ENCODE measurements at regions not wholly inside any gene's neighbourhood (a gene's known extent, or its start where the extent isn't known, plus 50 kb on each side); places are given as distances from the start of the nearest gene placed in this dataset.
"Not testable (repeated sequence)": the region's sequence is repeated elsewhere in the genome, so short reads cannot be mapped to it uniquely, and the experiment has no call there.

DNA sequence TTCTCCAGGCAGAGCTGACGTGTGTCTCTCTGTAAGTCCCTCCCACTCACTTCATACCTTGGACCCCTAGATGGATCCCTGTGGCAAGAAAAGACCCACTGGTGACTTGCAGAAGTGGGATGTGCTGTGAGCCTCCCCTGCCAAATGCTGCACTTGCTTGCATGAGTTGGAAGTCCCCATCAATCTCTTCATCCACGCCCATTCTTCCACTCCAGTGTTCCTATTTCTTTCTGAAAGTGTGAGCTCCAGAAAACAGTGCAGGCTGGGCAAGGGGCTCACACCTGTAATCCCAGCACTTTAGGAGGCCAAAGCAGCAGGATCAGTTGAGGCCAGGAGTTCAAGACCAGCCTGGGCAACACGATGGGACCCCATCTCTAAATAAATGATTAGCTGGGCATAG is 254.1 kb upstream of the IRF2BP2 start:
- DNase-seq (ENCODE audit: low read depth) = no peak

GRCh38 chr1:234863551-234863971 is 253.6 kb upstream of the IRF2BP2 start:
- DNase-seq (ENCODE audit: low read depth) = no peak

- no peak for DNase-seq (ENCODE audit: low read depth)
These were observed 253.1 kb upstream of the IRF2BP2 start for GRCh38 chr1:234862944-234863515.

GRCh38 chr1:234862360-234862943 is 252.5 kb upstream of the IRF2BP2 start:
- DNase-seq (ENCODE audit: low read depth) = no peak

- no peak for DNase-seq (ENCODE audit: low read depth)
These were observed 251.8 kb upstream of the IRF2BP2 start for GRCh38 chr1:234861761-234862160.

- no peak for DNase-seq (ENCODE audit: low read depth)
These were observed 251.1 kb upstream of the IRF2BP2 start for GRCh38 chr1:234861024-234861620.

- DNase-seq (ENCODE audit: low read depth) = no peak
These were observed 248.7 kb upstream of the IRF2BP2 start for GRCh38 chr1:234858722-234859121.

DNA sequence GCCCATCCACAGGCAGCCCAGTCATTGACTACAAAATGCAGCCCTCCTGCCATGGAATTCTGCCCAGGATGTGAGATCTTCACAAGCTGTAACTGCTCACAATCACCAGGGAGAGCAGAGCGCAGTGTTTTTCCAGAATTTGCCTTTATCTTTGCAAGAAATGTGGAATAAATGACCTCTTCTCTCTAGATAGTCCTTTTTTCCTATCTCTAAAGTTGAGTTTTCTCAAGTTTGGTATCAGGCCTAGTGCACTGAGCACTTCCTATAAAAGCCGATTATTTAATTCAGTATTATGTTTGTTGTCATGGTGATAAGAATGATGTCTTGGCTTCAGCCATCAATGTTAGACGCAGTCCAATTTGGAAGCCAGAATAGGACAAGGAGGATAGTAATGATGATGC is 246.9 kb upstream of the IRF2BP2 start:
- no peak for DNase-seq (ENCODE audit: low read depth)

DNA sequence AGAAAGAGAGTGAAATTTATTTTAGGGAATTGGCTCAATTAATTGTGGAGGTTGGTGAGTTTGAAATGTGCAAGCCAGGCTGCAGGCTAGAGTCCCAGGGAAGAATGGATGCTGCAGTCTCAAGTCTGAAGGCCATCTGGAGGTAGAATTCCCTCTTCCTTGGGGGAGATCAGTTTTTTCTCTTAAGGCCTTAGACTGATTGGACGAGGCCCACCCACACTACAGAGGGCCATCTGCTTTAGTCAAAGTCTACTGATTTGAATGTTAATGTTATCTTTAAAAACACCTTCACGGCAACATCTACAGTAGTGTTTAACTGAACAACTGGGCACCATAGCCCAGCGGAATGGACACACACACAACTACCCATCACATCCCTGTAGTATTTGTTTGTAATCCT is 245.9 kb upstream of the IRF2BP2 start:
- no peak for DNase-seq (ENCODE audit: low read depth)

GRCh38 chr1:234854645-234855039 is 244.7 kb upstream of the IRF2BP2 start:
- DNase-seq (ENCODE audit: low read depth) = no peak

GRCh38 chr1:234853906-234854644 is 244.1 kb upstream of the IRF2BP2 start:
- DNase-seq (ENCODE audit: low read depth) = no peak

DNA sequence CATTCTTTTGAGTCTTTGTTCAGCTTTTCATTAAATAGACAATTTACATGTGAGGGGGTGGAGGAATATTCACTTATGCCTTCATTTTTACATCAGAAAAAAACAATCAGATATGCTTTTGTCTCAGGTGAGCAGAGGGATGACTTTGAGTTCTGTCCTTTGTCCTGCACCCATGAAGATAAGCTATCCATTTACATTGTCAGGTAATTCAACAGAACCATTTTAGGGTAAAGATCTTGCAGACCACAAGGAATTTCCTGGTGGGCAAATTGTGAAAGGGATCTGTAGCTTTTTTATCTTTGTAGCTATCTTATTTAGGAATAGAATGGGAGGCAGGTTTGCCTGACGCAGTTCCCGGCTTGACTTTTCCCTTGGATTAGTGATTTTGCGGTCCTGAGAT is 242.7 kb upstream of the IRF2BP2 start:
- no peak for DNase-seq (ENCODE audit: low read depth)

DNA sequence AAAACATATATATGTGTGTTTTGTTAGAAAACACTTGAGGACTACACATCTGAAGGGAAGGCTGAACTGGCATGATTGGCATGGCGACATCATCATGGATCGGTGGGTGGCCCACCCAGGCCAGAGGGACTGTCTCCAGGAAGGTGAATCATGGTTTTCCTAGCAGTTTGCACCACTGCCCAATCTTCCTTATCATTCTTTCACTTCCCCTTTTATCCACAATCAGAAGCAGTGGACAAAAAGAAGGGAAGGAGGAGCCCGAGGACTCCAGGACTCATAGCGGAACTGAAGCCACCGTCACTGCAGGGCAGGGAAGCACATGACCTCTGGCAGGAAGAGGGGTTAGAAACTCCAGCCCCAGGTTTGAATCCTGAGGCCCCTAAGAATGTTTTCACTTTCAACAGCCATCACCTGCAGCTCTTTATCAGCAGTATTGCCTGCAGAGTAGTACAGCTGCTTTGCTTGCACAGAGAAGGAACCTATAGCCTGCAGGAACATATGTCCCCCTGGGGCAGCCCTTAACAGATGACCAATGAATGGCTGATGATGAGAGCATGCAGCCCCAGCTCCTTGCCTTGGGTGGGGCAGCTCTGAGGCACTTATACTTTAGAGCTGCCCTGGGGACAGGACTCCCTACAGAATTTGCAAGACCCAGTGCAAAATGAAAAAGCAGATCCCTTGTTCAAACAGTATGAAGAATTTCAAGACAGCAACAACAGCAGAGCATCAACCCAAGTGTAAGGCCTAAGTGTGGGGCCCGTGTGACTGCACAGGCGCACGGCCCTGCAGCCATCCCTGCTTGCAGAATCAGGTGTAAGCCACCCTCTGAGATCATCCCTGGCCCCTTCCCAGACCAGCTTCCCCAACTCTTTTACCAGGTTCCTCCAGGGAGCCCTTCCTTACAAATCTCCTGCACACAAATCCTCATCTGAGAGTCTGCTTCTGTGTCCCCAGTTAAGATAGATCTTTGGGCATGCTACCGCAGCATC is 241.8 kb upstream of the IRF2BP2 start:
- no peak for DNase-seq (ENCODE audit: low read depth)

DNA sequence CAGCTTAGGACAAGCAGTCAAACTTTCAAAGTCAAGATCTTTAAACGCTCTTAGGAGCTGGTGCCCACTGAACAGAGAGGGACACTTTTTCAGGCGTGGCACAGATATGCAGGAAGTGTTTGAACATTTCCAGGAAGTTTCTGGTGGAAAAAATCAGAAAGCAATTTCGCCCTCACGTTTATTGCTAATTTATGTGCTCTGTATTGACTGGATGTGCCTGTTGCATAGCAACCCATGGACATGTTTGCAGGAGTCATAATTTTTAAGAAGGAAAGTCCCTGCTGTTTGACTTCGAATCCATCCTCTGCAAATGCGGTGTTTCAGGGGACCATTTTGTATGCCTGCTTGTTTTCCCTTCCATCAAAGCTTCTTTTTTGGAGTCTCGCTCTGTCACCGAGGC is 239.9 kb upstream of the IRF2BP2 start:
- DNase-seq (ENCODE audit: low read depth) = no peak

DNA sequence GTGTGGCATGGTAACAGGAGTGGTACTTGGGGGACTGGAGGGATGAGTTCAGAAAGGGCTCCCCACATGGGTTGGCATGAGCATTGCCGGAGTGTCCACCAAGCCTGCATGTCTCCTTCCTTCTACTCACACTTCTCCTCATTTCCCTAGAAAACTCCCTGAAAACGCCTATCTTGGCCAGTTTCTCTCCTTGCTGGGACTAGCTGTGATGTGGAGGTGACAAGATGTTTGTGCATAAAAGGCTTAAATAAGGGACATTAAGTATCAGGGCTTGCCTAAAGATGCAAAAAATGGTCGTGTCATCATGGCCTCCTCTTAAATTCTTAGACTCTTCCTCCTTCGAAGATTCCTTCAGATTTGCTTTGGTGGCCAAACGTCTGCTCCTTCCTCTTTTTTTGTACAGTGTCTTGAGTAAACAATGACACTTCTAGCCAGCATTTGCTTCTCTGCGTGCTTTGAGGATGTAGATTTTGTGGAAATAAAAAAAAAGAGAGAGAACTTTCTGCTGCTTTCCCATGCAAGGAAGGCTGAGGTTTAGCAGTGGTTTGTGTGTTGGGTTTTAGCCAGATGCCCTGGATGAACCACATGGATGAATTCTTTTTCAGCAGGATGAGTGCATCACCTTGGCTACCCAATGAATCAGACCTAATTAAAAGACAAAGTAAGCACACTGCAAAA is 239.1 kb upstream of the IRF2BP2 start:
- no peak for DNase-seq (ENCODE audit: low read depth)

DNA sequence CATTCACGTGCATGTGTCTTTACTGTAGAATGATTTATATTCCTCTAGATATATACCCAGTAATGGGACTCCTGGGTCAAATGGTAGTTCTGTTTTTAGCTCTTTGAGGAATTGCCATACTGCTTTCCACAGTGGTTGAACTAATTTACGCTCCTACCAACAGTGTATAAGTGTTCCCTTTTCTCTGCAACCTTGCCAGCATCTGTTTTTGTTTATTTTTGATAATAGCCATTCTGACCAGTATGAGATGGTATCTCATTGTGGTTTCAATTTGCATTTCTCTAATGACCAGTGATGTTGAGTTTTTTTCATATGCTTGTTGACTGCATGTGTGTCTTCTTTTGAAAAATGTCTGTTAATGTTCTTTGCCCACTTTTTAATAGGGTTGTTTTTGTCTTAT is 236.8 kb upstream of the IRF2BP2 start:
- DNase-seq (ENCODE audit: low read depth) = not testable (repeated sequence)

DNA sequence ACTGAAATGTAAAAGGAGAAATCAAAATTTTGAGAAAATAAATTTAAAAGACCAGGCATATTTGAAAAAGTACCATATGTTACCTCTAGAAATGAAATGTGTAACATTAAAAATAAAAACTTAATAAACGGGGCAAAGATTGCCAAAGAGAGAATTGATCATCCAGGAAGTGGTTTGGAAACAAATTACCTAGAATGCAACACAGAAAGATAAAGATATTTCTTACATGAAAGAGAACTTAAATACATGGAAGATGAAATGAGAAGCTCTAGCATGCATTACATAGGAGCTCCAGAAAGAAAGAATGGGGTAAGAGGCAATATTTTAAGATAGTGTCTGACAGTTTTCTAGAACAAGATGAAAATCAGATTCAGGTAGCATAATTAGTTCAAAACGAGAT is 235.9 kb upstream of the IRF2BP2 start:
- no peak for DNase-seq (ENCODE audit: low read depth)

- DNase-seq (ENCODE audit: low read depth) = peak; percentile 62
These were observed 235.2 kb upstream of the IRF2BP2 start for GRCh38 chr1:234845097-234845660.

DNA sequence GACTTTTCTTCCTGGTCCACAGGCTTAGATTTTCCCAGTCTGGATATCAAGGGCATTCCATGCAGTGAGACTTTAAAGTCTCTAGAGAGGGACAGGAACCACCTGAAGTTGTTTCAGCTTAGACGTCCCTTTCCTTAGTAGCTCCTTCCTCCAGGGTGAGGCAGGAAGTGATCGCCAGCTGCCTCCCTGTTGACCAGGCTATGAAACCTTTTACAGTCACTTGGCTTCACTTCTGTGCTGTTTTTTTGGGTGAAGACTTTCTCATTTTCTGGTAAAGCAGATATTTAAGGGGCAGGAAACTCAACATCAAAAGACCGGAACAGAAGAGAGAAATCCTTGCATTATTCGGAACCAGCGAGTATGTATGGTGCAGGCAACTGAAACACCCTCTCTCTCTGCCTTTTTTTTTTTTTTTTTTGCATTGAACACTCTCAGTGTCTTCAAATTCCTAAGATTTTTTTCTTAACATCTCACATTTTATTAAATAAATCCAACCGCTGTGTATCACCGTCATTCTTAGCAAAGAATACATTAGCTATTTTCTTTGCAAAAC is 234.6 kb upstream of the IRF2BP2 start:
- DNase-seq (ENCODE audit: low read depth) = no peak

DNA sequence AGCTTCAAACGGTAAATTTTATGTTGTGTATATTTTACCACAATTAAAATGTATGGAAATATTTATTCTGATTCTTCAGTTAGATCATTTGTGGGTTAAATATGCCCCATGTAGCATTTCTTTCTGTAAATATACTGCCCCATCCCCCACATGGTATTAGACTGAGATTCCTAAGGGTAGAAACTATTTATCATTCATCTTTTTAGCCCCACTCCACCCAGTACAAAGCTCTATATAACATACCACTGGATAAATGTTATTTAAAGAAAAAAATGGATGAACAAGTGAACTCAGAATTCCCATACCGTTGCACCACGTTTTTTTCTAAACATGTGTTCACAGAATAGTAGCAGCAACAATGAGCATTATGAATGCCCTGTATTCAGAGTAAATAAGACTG is 234.0 kb upstream of the IRF2BP2 start:
- no peak for DNase-seq (ENCODE audit: low read depth)

All from T-helper 22 cell (primary cell).